22Rv1 (cell line): ENCODE measurements at regions not wholly inside any gene's neighbourhood (a gene's known extent, or its start where the extent isn't known, plus 50 kb on each side); places are given as distances from the start of the nearest gene placed in this dataset.
"Not testable (repeated sequence)": the region's sequence is repeated elsewhere in the genome, so short reads cannot be mapped to it uniquely, and the experiment has no call there.

ENCODE experiments used
- H3K27ac ChIP-seq: fragments of 450-650 bp; 2 replicates; pipeline ENCODE4 v1.5.1; 2017
- CTCF ChIP-seq: fragments of 450-650 bp; IDR thresholded peaks from 2 replicates; pipeline ENCODE4 v1.5.1; 2017; ENCODE audit warnings: mild to moderate bottlenecking
- ZFX ChIP-seq: fragments of 450-650 bp; IDR thresholded peaks from 2 replicates; pipeline ENCODE4 v1.6.1; 2017; ENCODE audit warnings: antibody characterized with exemption, borderline replicate concordance

DNA sequence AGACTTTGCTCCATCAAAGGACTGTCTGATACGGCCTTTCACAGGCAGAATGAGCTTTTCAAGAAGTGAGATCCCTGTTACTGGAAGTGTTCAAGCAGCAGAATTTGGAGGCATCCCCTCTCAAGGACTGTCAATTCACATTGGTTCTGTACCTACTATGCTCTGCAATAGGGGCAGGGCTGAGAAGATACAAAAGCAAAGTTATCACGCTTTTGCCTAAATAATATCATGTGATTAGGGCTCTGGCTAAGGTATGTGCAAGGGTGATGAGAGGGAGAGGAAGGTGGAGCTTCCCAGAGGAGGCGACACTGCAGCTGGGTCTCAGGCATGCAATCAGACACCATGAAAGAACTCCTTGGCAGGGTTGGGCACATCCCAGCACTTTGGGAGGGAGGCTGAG lies 80.2 kb upstream of the PIM1 start:
- H3K27ac ChIP-seq: no peak overlapping the region
- TF ChIP-seq CTCF (no peak), ZFX (no peak)

DNA sequence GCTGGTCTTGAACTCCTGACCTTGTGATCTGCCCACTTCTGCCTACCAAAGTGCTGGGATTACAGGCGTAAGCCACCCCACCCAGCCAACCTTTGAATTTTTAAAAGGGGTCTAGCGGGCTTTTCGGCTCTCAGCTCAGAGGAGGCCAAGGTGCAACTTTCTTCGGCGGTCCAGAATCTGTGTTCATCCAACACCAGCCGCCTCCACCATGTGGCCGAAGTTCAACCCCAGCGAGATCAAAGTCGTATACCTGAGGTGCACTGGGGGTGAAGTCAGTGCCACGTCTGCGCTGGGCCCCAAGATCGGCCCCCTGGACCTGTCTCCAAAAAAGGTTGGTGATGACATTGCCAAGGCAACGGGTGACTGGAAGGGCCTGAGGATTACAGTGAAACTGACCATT lies 78.8 kb upstream of the PIM1 start:
- not testable (repeated sequence) for H3K27ac ChIP-seq

GRCh38 chr6:37091586-37091985 lies 78.4 kb upstream of the PIM1 start:
- not testable (repeated sequence) for H3K27ac ChIP-seq

GRCh38 chr6:37092923-37093727 lies 76.8 kb upstream of the PIM1 start:
- TF ChIP-seq ZFX (no peak), CTCF (no peak)

GRCh38 chr6:37093728-37094069 lies 76.3 kb upstream of the PIM1 start:
- TF ChIP-seq ZFX (no peak), CTCF (no peak)
- H3K27ac ChIP-seq: no peak overlapping the region

More at GRCh38 chr6:37092923-37093727, 76.8 kb upstream of the PIM1 start:
- no peak overlapping the region for H3K27ac ChIP-seq

DNA sequence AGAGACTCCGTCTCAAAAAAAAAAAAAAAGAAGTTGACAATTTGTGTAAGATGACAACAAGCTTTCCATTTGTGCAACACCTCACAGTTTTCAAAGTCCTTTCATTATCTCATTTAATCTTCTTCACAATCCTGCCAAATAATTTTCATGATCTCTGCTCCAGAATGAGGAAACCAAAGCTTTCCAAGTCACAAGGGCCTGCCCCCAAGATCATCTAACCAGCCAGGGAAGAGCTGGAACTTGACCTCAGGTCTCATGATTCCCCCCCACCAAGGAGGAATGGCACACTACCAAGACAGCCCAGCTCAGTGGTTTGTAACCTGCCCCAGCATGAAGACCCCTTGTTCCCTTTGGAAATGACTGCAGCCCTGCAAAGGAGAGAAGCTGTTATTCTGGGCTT lies 74.0 kb upstream of the PIM1 start:
- H3K27ac ChIP-seq: no peak overlapping the region
- TF ChIP-seq ZFX (no peak), CTCF (no peak)

- TF ChIP-seq CTCF (no peak), ZFX (no peak)
- H3K27ac ChIP-seq: no peak overlapping the region
These were observed 72.6 kb upstream of the PIM1 start for GRCh38 chr6:37097335-37097734.

- TF ChIP-seq CTCF: no peak
- no peak for TF ChIP-seq ZFX
These were observed 70.5 kb upstream of the PIM1 start for GRCh38 chr6:37099442-37099841.

More at GRCh38 chr6:37099442-37099841, 70.5 kb upstream of the PIM1 start:
- no peak overlapping the region for H3K27ac ChIP-seq
